Activated T-cell treated with anti-CD3 and anti-CD28 coated beads, Interleukin-2, amount 50 U/mL, for 72 hours (primary cell): ENCODE measurements at regions not wholly inside any gene's neighbourhood (a gene's known extent, or its start where the extent isn't known, plus 50 kb on each side); places are given as distances from the start of the nearest gene placed in this dataset.
A peak's percentile ranks its signal among the peaks of the same experiment; 100 is the strongest.

Source experiments
- ATAC-seq, 2 donors: fragments of 150-1000 bp; cut with Tn5 transposase; replicated peaks in 1 of 2; 2 replicates each; pipeline ENCODE4 v1.10.0; 2021; ENCODE audit warnings: moderate library complexity in 2 of 2, mild to moderate bottlenecking in 1 of 2
- DNase-seq, 2 donors: peaks; one replicate each; pipeline ENCODE4 v3.0.0; 2021 to 2022; ENCODE audit warnings: mixed read lengths in 1 of 2
- H3K27ac Mint-ChIP-seq: one replicate; pipeline ENCODE4 v1.8.0; 2022; ENCODE audit warnings: mild to moderate bottlenecking, moderate library complexity, mixed read lengths
- H3K27me3 Mint-ChIP-seq: one replicate; pipeline ENCODE4 v1.8.0; 2022; ENCODE audit warnings: low read depth, mixed read lengths
- H3K36me3 Mint-ChIP-seq, 2 donors: one replicate each; pipeline ENCODE4 v1.8.0; 2022; ENCODE audit warnings: mixed read lengths in 2 of 2, mild to moderate bottlenecking in 1 of 2; ENCODE audit not compliant: insufficient read depth in 2 of 2
- H3K4me1 Mint-ChIP-seq: one replicate; pipeline ENCODE4 v1.8.0; 2022; ENCODE audit warnings: low read depth, mixed read lengths
- H3K4me3 Mint-ChIP-seq, 2 donors: one replicate each; pipeline ENCODE4 v1.8.0; 2022; ENCODE audit warnings: mild to moderate bottlenecking in 2 of 2, mixed read lengths in 2 of 2, moderate library complexity in 2 of 2
- H3K9me3 Mint-ChIP-seq, 2 donors: one replicate each; pipeline ENCODE4 v1.8.0; 2022; ENCODE audit warnings: mixed read lengths in 2 of 2

DNA sequence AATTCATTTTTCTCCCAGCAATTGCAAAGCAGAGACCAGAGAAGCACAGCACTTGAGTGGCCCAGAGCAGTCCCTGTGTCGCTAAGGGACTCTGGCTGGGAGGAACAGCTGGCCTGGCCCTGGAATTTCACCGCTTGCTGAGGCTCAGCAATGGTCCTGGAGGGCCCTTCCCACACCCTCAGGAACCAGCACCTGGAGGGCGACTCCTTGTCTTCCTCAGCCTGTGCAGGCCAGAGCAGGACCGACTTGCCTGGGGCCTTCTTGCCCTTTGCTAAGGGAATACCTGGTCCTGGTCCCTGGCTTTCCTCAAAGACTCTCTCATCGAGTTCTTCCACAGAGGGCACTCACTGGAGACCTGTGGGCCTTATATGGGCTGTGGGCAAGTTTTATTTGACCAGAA is 294.6 kb downstream of the RPLP1 start:
- peaks cover 0 to 2% of the 10 kb centered on the region in 2 donors for H3K36me3 Mint-ChIP-seq
- peaks cover 31% of the 10 kb centered on the region for H3K27me3 Mint-ChIP-seq
- no peak for DNase-seq
- peaks cover 69% of the 10 kb centered on the region for H3K4me1 Mint-ChIP-seq
- H3K9me3 Mint-ChIP-seq = peaks cover 0 to 1% of the 10 kb centered on the region in 2 donors
- ATAC-seq = no peak
- H3K4me3 Mint-ChIP-seq = no peak overlapping the region
- H3K27ac Mint-ChIP-seq = no peak overlapping the region

DNA sequence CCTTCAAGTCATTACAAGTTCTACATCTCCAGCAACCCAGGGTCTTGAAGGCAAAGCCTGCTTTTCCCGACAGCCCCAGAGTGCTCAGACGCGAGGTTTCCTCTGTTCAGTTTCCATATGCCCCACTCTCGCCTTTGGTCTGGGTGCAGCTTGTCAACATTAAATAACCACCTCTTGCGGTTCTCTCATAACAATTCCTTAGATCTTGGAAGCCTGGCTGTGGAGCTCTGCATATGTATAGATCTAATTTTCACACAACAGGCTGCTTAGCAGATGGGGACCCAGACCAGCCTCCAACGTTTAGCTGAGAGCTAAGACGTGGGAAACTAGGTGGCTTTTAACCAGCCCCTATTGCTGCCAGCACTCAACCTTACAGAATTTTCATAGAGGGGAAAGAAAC is 295.5 kb downstream of the RPLP1 start:
- H3K4me1 Mint-ChIP-seq = peaks cover 67% of the 10 kb centered on the region
- H3K36me3 Mint-ChIP-seq = peaks cover 5 to 9% of the 10 kb centered on the region in 2 donors
- no peak overlapping the region for H3K4me3 Mint-ChIP-seq
- ATAC-seq (no peak), DNase-seq (no peak)
- no peak overlapping the region for H3K27ac Mint-ChIP-seq
- peaks cover 34% of the 10 kb centered on the region for H3K27me3 Mint-ChIP-seq
- peaks cover 0 to 7% of the 10 kb centered on the region in 2 donors for H3K9me3 Mint-ChIP-seq

DNA sequence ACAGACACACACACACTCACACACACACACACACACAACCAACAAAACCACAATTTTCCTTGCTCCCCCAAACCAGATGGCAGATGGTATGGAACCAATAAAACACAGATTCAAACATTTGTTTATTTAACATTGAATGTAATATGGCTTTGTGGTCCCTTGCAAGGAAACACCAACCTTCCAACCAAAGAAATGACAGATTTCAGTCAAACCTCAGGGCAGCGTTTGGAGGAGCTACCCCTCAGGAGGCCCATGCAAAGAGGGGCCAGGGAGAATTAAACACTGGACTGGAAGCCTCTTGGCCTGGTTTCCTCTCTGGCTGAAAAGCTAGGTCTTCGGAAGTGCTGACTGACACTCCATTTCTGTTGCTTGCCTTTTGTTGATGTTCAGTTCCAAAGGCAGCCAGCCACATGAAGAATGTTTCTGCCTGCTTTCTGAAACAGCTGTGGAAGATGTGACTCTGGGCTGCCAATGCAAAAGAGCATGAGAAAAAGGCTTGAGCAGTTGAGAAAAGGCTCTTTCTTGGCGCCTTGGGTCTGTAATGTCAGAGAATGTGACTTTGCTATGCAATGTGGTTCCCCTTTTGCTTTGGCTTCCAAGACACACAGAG is 296.1 kb downstream of the RPLP1 start:
- DNase-seq = no peak
- Mint-ChIP-seq H3K4me1 (peaks cover 65% of the 10 kb centered on the region), H3K27ac (no peak overlapping the region), H3K4me3 (no peak overlapping the region), H3K9me3 (peaks cover 2 to 8% of the 10 kb centered on the region in 2 donors), H3K27me3 (peaks cover 35% of the 10 kb centered on the region), H3K36me3 (peaks cover 10 to 14% of the 10 kb centered on the region in 2 donors)
- no peak for ATAC-seq

DNA sequence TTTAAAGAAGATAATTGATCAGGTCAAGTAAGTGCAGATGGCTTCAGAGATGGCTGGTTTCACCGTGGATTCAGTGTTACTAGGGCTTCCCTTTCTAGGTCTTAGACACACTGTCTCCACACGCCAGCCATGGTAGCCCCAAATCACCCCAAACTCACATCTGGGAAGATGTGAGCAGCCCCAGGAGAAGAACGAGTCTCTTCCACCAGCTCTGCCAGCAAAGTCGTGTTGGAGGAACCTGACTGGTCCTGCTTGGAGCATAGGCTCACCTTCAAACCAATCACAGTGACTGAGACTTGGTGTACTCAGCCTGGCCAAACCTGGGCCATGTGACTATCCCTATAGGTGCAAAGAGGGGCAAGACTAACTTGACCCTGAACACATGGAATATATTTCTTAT is 296.7 kb downstream of the RPLP1 start:
- peaks cover 13 to 17% of the 10 kb centered on the region in 2 donors for H3K36me3 Mint-ChIP-seq
- no peak for ATAC-seq
- H3K4me1 Mint-ChIP-seq = peaks cover 65% of the 10 kb centered on the region
- DNase-seq = no peak
- peaks cover 5 to 8% of the 10 kb centered on the region in 2 donors for H3K9me3 Mint-ChIP-seq
- no peak overlapping the region for H3K4me3 Mint-ChIP-seq
- H3K27ac Mint-ChIP-seq = no peak overlapping the region
- H3K27me3 Mint-ChIP-seq = peaks cover 36% of the 10 kb centered on the region

DNA sequence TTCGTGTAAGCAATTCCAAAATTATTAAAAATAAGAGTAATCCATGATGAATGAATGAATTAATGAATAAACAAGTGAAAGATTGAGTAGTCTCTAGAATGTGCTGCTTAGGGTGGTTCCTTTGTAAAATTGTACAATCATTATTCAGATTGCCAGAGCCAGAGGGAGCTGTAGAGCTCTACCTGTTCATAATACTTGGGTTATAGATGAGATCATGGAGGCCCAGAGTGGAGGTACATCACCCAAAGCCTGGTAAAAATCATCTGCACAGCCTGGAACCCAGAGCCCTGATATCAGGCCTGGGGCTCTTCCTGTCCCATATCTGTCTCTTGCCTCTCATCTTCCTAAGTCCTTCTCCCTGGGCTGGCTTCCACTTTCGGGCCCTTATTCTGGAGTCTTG is 297.2 kb downstream of the RPLP1 start:
- DNase-seq = no peak

DNA sequence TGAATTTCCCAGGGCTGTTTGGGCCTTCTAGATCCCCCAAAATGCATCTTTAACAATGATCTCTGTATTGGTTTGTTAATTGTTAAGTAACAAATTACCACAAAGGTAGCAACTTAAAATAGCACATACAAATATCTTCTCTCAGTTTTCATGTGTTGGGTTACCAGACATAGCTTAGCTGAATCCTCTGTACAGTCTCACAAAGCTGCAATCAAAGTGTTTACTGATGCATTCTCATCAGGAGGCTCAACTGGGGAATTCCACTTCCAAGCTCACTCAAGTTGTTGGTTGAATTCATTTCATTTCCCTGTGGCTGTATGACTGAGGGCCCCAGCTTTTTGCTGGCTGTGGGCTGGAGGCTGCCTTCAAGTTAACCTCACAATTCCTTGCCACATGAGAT is 297.6 kb downstream of the RPLP1 start:
- peaks cover 65% of the 10 kb centered on the region for H3K4me1 Mint-ChIP-seq
- peaks cover 19 to 25% of the 10 kb centered on the region in 2 donors for H3K36me3 Mint-ChIP-seq
- no peak overlapping the region for H3K27ac Mint-ChIP-seq

More for the DNA sequence above, 297.2 kb downstream of the RPLP1 start:
- peak; percentile 68 to 70 for ATAC-seq
- Mint-ChIP-seq H3K27ac (no peak overlapping the region), H3K4me3 (no peak overlapping the region), H3K36me3 (peaks cover 18 to 22% of the 10 kb centered on the region in 2 donors), H3K9me3 (peaks cover 10 to 13% of the 10 kb centered on the region in 2 donors), H3K4me1 (peaks cover 65% of the 10 kb centered on the region), H3K27me3 (peaks cover 41% of the 10 kb centered on the region)

DNA sequence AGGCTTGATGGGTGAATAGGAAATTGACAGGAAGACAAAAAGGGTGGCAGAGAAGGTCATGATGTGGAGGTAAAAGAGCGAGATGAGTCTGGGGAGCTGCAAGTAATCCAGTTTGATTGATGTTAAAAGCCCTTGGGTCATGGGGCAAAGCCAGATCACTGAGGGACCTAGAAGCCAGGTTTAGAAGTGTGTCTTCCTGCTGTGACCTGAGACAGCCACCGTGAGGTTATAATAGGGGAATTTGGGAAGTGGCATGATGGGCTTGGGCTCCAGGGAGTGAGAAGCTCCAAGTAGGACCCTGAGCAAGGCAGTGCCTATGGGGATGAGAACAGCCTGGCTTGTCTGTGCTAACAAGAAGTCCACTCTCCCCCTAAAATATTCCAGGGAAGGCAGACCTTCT is 298.5 kb downstream of the RPLP1 start:
- Mint-ChIP-seq H3K36me3 (peaks cover 19 to 25% of the 10 kb centered on the region in 2 donors), H3K4me1 (peaks cover 72% of the 10 kb centered on the region), H3K27ac (no peak overlapping the region), H3K9me3 (peaks cover 10 to 13% of the 10 kb centered on the region in 2 donors), H3K4me3 (no peak overlapping the region), H3K27me3 (peaks cover 33% of the 10 kb centered on the region)
- no peak for DNase-seq
- ATAC-seq = no peak

More for the DNA sequence above, 297.6 kb downstream of the RPLP1 start:
- H3K4me3 Mint-ChIP-seq = no peak overlapping the region
- H3K27me3 Mint-ChIP-seq = peaks cover 41% of the 10 kb centered on the region
- no peak for DNase-seq
- H3K9me3 Mint-ChIP-seq = peaks cover 10 to 13% of the 10 kb centered on the region in 2 donors
- peak in 1 of 2 donors; percentile 35 for ATAC-seq

DNA sequence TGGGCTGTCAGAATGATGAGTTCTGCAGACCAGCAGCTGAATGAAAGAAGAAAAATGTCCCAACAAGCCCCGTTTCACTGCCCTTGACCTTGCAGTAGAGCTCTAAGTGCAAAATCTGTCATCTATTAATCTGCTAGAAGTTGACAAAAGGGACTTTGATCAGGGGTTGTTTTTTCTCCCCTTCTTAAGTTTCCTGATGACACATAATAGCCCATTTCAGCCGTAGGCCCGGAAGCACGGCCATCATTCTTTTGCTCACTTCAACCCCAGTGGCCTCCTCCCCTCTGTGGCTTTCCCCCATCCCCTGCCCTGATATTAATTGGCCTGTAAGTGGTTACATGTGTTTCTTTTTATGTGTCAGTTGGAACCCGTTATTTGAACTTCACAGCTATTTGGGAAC is 298.9 kb downstream of the RPLP1 start:
- peaks cover 29% of the 10 kb centered on the region for H3K27me3 Mint-ChIP-seq
- H3K4me3 Mint-ChIP-seq = no peak overlapping the region
- peaks cover 10 to 13% of the 10 kb centered on the region in 2 donors for H3K9me3 Mint-ChIP-seq
- H3K36me3 Mint-ChIP-seq = peaks cover 19 to 25% of the 10 kb centered on the region in 2 donors
- DNase-seq (no peak), ATAC-seq (no peak)
- H3K27ac Mint-ChIP-seq = no peak overlapping the region
- peaks cover 76% of the 10 kb centered on the region for H3K4me1 Mint-ChIP-seq

DNA sequence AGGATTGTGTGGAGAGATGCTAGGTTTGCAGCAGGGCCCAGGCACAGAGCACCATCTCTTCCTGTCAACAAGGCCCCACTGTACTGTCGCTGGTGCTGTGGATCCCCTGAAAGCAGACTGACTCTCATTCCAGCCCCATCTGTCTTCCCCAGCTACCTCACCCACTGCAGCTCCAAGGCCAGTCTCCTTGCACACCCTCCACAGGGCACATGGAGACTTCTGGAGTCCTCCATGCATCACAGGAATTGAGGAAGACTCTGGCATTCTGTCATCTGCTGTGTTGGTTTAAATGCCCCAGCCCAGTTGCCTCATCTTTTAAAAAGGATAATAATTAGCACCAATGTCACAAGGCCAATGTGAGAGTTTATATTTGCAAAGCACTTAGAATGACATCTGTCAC is 301.2 kb downstream of the RPLP1 start:
- H3K4me1 Mint-ChIP-seq = peaks cover 90% of the 10 kb centered on the region
- no peak overlapping the region for H3K27ac Mint-ChIP-seq
- peaks cover 10 to 13% of the 10 kb centered on the region in 2 donors for H3K9me3 Mint-ChIP-seq
- H3K27me3 Mint-ChIP-seq = peaks cover 13% of the 10 kb centered on the region
- ATAC-seq = no peak
- no peak for DNase-seq
- H3K36me3 Mint-ChIP-seq = peaks cover 19 to 25% of the 10 kb centered on the region in 2 donors
- H3K4me3 Mint-ChIP-seq = no peak overlapping the region

DNA sequence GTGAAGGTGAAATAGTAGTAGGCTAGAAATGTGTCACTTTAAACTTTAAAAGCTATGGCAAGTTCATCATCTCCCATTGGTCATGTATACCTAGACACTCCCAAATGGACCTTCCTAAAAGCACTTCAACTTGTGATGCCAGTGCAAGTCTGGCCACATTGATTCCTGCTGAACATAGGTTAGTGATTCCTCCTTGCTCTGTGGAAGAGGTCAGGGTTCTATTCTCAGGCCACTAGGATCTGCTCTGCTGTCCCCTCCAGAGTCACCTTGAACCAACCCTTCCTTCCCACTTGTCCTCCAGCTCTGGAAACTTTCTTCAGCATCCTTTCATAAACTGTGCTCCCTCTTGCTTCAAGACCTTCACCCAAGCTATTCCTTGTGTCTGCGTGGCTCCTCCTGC is 301.7 kb downstream of the RPLP1 start:
- Mint-ChIP-seq H3K4me1 (peaks cover 90% of the 10 kb centered on the region), H3K27me3 (peaks cover 13% of the 10 kb centered on the region), H3K9me3 (peaks cover 10 to 13% of the 10 kb centered on the region in 2 donors), H3K36me3 (peaks cover 19 to 29% of the 10 kb centered on the region in 2 donors), H3K27ac (peak overlapping the region; percentile 18), H3K4me3 (peak overlapping the region; percentile 59 to 62)
- DNase-seq = no peak
- ATAC-seq = no peak

DNA sequence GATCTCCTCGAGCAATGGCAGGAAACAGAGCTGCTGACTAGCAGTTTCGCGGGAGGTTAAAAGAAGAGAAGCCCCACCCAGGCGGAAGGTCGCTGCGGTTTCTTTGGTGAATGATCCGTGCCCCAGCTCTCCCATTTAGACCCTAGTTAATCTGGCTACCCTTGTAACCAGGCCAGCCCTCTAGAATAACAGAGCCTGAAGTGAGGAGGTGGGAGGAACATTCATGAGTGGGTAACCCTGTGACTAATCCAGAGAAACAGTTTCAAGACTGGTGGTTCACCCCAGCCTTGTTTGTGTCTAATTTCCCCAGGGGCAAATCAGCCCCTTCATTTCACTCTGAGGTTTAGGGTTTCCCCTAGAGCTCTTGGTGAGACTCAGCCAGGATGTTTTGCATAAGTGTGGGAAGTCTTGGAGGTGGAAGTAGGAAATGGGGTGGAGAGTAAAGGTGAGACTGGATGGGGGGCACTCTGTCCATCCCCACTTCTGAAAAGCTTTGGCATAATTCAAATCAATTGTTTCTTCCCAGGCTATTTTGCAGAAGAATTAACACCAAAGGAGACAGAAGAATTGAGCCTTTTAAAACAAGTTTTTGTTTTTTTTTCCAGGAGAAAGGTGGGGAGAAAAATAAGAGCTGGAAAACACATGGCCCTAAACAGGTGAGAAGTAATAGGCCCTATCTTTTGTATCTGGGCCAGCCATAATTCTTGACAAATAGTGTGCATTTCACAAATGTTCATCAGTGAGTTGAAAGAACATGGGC is 303.1 kb downstream of the RPLP1 start:
- H3K4me1 Mint-ChIP-seq = peaks cover 90% of the 10 kb centered on the region
- peaks cover 12 to 13% of the 10 kb centered on the region in 2 donors for H3K9me3 Mint-ChIP-seq
- H3K27ac Mint-ChIP-seq = peak overlapping the region; percentile 25
- H3K27me3 Mint-ChIP-seq = peaks cover 13% of the 10 kb centered on the region
- H3K4me3 Mint-ChIP-seq = peak overlapping the region; percentile 59 to 62
- ATAC-seq (peak; percentile 68 to 70), DNase-seq (peak; percentile 85 to 90)
- peaks cover 23 to 31% of the 10 kb centered on the region in 2 donors for H3K36me3 Mint-ChIP-seq

DNA sequence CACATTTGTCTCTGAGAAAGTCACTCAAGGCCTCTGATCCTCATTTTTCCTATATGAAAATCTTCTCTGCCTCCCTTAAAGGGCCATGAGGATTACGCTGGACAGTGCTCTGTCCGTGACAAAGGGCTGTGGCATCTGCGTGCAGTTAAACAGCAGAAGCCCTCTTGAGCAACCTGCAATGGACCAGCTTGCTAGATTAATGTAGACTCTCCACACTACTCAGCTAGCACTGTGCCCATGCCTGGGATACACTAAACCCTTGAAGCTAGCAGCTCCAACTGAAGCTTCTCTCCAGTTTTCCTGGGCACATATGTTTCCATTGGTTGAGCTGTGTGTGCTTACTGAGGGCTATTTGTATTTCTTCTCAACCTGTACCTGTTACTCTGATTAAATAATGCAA is 303.8 kb downstream of the RPLP1 start:
- H3K4me1 Mint-ChIP-seq = peaks cover 91% of the 10 kb centered on the region
- ATAC-seq (no peak), DNase-seq (no peak)
- H3K9me3 Mint-ChIP-seq = peaks cover 16% of the 10 kb centered on the region in 2 donors
- H3K27ac Mint-ChIP-seq = peak overlapping the region; percentile 90
- peak overlapping the region; percentile 59 to 77 for H3K4me3 Mint-ChIP-seq
- H3K36me3 Mint-ChIP-seq = peaks cover 28 to 32% of the 10 kb centered on the region in 2 donors
- peaks cover 13% of the 10 kb centered on the region for H3K27me3 Mint-ChIP-seq

DNA sequence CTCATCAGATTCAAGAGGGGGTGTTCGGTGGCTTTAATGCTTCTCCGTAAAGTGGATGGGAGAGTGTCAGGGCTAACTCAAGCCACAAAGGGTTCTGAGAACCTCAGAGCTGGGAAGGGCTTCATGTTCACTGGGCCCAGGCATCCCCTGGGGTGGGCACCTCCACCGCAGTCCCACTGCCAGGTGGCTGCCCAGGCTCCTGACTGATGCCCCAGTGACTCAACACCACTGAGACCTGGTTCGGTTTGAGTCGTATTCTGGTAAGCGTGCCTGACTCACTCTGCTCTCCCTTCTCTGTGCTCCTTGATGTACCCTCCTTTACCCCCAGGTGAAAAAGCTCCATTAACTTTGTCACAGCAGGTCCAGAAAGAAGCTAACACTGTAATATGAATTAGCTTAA is 304.6 kb downstream of the RPLP1 start:
- peak overlapping the region; percentile 59 to 77 for H3K4me3 Mint-ChIP-seq
- peaks cover 93% of the 10 kb centered on the region for H3K4me1 Mint-ChIP-seq
- ATAC-seq (peak; percentile 66 to 68), DNase-seq (peak; percentile 85 to 92)
- peaks cover 13% of the 10 kb centered on the region for H3K27me3 Mint-ChIP-seq
- H3K36me3 Mint-ChIP-seq = peaks cover 29 to 32% of the 10 kb centered on the region in 2 donors
- H3K9me3 Mint-ChIP-seq = peaks cover 16% of the 10 kb centered on the region in 2 donors
- H3K27ac Mint-ChIP-seq = peak overlapping the region; percentile 90
